ENCODE measurements at regions not wholly inside any gene's neighbourhood (a gene's known extent, or its start where the extent isn't known, plus 50 kb on each side); places are given as distances from the start of the nearest gene placed in this dataset. TPM values are rescaled to one million over a fixed set of nuclear protein-coding genes. Genes with fewer than 3 reads are reported as not detected.

Small RNAs in the stretch of these regions (small RNA-seq; reads per million reads assigned to genes)
- not detected for gene RF00017

Data from K562 (cell line).